Activated effector memory CD4-positive, alpha-beta T cell treated with anti-CD3 and anti-CD28 coated beads, Interleukin-2, amount 50 U/mL, for 16 hours (primary cell): ENCODE measurements at regions not wholly inside any gene's neighbourhood (a gene's known extent, or its start where the extent isn't known, plus 50 kb on each side); places are given as distances from the start of the nearest gene placed in this dataset.
A peak's percentile ranks its signal among the peaks of the same experiment; 100 is the strongest.

Experiments used
- DNase-seq: peaks from one replicate; pipeline ENCODE4 v3.0.0-alpha.2; 2020

GRCh38 chr1:5367306-5367705, 624.9 kb downstream of the NPHP4 start:
- DNase-seq, result peak; percentile 50

DNA sequence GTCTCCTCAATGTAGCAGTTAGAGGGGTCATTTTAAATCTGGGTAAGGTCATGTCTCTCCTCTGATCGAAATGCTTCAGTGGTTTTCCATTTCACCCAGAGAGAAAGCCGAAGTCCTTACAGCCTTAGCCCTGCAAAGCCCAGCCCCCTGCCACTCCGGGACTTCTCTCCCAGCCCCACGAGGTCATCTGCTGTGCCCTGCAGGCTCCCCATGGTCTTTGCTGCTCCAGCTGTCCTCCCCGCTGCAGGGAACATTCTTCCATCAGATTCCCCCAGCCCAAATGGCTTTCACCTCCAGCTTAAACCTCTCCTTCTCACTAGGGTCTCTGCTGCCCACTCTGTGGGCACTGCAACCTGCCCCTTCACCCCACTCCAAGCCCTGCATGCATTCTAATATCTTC, 626.5 kb downstream of the NPHP4 start:
- no peak for DNase-seq

- DNase-seq, result peak; percentile 42
Measured at GRCh38 chr1:5364591-5364990, 627.6 kb downstream of the NPHP4 start.

GRCh38 chr1:5354681-5355080, 637.5 kb downstream of the NPHP4 start:
- no peak for DNase-seq

DNA sequence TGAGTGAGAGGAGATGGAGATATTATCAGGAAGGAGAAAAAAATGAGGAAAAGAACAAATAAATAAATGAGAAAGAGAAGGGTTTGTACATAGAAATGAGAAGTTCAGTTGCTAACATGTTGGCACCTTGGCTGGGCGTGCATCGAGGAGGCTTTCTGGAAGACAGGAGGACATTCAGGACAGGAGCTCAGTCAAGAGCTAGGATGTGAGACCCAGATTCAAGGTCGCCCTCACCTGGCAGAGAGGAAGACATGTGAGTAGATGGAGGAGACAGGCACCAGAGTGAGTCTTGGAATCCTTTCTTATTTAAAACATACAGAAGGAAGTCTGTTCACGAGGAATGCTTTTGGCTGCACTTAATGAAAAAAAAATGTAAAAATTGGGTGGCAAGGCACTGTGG, 640.9 kb downstream of the NPHP4 start:
- no peak for DNase-seq

DNA sequence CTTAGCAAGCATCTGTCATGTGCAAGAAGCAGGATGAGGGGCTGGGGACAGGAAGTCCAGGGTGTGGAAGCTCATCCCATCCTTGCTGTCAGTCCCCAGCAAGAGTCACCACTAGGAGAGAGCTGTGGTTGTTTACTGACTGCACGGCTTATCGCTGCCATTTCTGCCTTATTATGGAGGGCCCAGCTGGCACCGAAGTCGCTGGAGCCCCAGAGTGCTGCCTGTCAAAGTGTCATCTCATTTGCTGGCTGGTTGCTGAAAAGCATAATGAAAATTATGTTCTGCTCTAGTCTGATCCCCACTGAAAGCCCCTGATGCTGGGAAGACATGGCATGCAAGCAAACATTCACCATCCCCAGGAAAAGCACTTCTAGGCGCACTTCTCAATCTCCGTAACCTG, 642.7 kb downstream of the NPHP4 start:
- no peak for DNase-seq

DNA sequence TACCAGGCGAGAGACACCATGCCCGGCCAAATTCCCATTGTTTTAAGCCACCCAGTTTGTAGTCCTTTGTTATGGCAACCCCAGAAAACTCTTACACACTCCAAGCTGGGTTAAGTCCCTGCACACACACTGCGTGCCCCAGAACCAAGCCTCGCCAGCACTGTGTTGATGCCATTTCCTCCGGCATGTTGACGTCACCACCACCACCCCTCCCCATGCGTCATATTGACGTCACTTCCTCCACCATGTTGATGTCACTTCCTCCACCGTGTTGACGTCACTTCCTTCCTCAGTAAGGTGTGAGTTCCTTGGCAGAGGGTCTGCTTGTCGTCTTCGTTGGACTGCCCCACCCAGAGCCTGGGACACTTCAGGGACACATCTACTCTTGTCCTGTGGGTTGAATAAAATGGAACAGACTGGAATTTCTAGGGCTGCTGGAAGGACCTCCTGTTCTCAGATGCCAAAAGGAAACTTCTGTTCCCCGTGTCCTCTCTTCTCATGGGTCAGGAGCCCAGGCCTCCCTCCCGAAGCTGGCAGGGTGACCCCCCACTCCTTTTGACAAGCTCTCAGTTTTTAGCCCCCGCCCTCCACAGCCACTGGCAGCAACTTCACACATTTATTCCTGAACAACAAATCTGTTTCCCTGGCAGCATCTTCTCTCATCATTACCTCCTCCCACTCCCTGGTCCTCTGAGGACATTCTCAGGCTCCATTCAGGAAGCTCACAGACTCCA, 643.3 kb downstream of the NPHP4 start:
- DNase-seq, result no peak

DNA sequence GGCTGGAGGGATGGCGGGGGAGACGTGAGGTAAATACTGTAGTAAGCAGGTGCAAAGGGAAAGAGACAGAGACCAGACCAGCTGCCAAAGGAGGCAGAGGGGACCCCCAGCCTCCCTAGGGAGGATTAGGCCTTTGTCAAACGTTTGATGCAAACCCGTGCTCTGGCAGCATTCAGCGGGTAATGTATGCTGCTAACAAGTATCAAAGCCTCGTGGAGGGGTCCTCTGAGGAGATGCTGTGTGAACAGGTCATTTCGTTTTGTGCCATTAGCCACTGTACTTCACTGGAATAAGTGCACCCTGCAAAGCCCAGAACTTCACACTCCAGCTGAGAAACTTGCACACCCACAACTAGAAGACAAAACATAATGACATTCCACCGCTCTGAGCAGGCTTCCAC, 644.5 kb downstream of the NPHP4 start:
- no peak for DNase-seq

DNA sequence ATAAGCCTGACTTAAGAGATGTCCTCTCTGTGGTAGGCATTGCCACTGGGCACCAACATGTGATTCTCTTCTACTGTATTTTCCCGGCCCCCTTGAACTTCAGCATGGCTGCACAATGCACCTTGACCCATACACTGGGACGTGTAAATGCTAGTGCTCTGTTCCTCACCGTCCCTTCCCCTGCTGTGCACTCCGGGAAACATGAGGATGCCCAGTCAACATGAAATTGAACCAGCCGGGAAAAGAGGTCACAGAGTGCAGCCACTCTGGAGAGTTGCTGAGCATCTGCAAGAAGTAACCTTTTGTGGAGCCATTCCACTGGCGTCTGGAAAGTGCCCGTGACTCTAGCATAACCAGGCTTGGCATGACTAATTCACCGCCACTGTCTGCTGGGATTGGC, 646.7 kb downstream of the NPHP4 start:
- no peak for DNase-seq

DNA sequence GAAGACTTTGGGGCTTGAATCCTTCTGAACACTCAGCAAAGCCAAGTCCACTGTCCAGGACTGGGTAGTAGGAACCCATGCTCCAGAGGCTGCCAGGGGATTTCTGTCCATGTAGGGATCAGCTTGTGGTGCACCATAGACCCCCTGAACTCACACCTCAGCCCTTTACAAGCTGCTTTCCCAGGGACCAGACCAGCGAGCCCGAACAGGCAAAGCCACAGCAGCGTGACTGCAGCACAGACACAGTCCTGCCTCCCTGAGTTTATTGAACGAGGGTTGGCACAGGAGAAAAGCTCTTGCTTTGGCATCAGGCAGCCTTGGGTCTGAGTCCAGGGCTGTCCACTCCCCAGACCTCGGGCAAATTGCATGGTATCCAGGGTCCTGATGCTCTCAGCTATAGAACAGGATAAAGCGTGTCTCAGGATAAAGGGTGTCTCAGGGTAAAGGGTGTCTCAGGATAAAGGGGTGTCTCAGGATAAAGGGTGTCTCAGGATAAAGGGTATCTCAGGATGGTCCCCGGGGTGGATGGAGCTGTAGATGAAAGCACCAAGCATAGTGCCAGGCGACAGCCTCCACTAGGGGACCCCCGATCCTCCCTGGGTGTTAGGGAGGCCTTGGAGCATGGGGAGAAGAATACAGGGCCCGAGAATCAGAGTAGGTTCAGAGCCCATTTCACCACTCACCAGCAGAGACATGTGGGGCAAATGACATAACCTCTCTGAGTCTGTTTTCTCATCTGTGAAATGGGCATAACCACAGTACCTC, 648.8 kb downstream of the NPHP4 start:
- DNase-seq, result no peak

GRCh38 chr1:5342830-5343229, 649.4 kb downstream of the NPHP4 start:
- DNase-seq, result no peak

DNA sequence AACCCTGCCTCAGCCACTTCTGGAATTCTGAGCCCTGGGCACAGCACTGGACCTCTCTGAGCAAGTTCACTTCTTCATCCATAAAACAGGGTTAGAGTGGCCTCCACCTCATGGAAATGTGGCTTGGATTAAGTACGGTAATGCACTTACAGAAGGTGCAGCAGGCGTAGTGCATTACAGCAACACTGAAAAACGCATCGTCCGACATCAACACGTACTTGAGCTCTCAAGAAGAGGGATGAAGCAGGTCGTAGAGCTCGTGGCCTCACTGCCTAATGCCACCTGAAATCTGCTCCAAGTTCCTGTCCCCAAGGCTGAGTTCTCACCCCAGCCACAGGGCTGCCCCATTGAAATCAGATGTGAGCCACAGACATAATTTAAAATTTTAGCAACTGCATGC, 650.1 kb downstream of the NPHP4 start:
- DNase-seq, result no peak

- DNase-seq, result no peak
Measured at GRCh38 chr1:5341471-5341870, 650.8 kb downstream of the NPHP4 start.

DNA sequence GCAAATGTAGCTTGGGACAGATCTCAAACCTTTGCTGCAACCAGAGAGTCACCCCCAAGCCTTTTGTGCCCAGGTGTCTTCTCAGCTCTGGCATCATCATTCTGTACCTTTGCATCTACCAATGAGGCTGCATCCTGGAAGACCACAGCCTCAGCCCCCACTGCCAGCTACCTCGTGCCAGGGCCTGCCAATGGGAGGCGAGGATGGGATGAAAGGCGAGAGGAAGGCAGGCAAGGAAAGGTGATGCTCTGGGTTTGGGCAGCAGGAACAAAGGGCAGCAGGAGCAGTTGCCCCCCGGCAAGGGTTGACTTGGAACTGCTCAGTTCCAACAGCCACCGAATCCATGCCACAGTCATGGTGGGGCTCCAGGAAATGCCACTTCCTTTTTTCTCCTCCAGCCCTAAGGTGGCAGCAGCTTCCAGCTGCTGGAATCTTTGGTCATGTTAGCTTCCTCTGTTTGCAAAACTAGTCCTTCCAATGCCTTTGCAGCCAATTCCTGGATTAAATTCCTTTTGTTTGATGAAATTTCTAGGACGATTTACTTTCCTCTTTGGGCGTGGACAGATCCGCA, 651.6 kb downstream of the NPHP4 start:
- no peak for DNase-seq

GRCh38 chr1:5338466-5338865, 653.8 kb downstream of the NPHP4 start:
- DNase-seq, result no peak

GRCh38 chr1:5333291-5333690, 658.9 kb downstream of the NPHP4 start:
- DNase-seq, result no peak

GRCh38 chr1:5331101-5331500, 661.1 kb downstream of the NPHP4 start:
- DNase-seq, result no peak

DNA sequence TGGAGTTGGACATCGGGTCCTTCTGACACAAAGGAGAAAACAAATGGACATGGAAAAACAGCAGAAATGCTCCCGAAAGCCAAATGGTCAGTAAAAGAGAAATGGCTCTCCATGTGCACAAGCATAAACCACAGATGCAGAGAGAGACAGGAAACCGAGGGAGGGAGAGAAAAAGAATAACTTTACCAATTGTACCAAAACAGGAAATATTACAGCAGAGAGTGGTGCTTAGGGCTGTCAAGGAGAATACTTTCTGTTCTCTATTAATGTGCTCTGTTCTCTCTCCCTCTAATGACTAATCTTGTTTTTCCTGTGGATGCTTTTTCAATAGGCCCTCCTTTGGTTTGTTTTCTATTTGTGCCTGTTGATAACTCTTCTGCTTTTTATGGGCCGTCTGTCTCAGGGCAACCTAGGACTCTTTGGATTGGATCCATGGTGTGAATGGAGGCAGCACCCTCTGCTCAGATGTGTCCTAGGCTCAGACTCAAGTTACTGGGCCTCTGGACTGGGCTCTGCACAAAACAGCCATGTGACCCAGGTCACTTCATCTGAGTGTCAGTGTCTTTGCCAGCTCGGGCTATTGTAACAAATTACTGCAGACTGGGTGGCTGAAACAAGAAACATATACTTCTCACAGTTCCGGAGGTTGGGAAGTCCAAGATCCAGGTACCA, 663.0 kb downstream of the NPHP4 start:
- no peak for DNase-seq

- no peak for DNase-seq
Measured at GRCh38 chr1:5324883-5325282, 667.3 kb downstream of the NPHP4 start.

DNA sequence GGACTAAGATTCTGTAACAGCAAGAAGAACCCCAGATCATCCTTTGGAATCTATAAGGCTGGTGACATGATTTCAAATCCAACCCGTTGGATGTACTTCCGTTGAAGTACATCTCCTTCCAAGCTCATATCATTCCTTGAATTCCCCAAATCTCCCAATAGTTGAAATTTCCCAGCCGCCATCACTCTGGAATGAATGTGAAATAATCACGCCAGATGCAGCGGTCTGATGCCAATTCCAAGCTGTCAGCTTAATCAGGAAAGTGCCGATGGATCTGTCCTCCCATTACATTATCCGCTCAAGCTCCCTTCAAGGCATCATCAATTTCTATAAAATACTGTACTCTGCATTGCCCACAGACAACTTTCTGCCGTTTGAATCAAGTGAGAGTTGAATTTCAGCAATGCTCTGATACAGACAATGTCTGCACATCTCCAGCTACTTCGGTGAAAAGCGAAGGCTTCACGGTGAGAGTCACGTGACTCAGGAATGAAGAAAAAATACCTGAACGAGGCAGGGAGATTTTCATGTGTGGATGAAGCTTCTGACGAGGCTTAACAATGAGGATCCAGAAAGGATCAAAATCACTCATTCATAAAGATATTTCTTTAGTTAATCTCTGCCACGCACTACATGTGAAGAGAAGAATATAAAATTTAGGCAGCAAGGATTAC, 663.9 kb downstream of the AJAP1 start:
- no peak for DNase-seq

DNA sequence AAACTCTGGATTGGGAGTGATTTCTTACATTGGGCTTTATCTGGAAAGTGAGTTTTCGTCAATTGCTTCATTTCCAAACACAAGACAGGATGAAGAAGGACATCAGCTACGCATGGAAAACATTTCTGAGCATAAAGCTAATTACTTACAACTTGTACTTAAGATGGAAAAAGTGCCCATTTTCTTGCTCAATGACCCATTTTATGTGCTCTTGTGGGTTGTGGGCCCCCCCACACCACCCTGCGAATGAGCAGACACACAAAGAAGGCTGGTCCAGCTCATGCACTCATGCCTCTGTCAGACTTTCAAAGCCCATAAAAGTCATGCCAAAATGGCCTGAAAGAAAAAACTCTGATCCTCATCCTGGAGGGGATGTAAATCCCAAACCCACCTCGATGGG, 663.0 kb downstream of the AJAP1 start:
- DNase-seq, result no peak

DNA sequence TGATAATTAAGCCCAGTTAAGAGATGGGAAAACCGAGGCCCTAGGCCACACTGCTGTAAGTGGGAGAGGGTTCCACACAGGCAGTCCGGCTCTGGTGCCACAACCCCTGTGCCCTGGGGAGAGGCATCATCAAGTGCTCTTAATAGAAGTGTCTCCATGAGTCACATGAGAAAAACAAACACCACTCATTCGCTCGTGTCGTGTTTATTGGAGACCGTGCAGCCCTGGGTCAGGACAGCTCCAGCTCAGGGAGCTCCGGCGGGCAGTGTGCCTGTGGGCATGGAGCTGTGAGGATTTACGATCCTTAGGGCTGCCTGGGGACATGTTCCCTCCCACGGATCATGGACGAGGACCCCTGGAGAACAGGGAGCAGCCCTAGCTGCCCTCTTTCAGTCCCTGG, 658.5 kb downstream of the AJAP1 start:
- no peak for DNase-seq

DNA sequence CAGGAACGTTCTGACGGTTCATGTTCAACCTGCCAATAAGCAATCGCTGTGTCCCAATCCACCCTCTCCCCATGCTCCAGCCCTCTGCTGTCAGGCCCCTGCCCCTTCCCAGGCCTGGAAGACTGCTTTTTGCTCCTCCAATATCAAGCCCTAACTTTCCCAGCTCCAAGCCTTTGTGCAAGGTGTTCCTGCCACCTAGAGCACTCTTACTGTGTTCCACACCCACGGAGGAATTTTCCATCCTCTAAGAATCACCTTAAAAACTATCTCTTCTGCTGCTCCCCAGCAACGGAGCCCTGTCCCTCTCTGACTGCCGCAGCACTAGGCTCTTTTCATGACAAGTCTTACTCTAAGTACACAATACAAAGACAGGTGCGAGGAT, 657.9 kb downstream of the AJAP1 start:
- DNase-seq, result no peak
